ENCODE measurements at regions not wholly inside any gene's neighbourhood (a gene's known extent, or its start where the extent isn't known, plus 50 kb on each side); places are given as distances from the start of the nearest gene placed in this dataset.
A peak's percentile ranks its signal among the peaks of the same experiment; 100 is the strongest.

DNA sequence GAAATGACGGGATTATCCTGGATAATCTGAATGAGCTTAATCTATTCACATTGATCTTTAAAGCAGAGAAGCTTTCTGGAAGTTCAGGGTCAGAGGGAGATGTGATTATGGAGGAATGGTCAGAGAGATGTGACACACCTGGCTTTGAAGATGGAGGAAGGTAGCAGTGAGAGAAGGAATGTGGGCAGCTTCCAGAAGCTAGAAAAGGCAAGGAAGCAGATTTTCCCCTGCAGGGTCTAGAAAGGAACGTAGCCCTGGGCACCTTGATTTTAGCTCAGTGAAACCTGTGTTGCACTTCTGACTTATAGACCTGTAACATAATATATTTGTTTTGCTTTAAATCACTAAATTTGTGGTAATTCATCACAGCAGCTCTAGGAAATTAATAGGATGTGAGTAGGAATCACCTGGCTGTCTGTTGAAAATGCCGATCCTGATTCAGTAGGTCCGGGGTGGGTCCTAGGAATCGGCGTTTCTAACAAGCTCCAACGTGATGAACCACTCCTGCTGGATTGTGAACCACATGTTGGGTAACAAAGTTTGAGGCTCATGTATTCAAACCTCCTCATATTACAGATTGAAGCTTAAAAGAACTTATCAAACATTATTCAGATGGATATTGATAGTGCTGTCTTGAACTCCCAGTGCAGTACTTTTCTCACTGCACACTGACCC is 157.0 kb downstream of the GJA1 start:
- no peak overlapping the region for H3K4me2 ChIP-seq
- POLR2A ChIA-PET, result no interaction called here
- H3K4me3 ChIP-seq, result no peak overlapping the region
- H3K4me1 ChIP-seq, result peaks cover 11% of the 10 kb centered on the region; the same call in 2 of the 3 replicates
- CTCF ChIA-PET, result no interaction called here
- DNase-seq (ENCODE audit: low read depth in 1 of 2, low spot score in 1 of 2) (no peak), FAIRE-seq (no peak), ATAC-seq (no peak)
- H3K27ac ChIP-seq, result no peak overlapping the region
- TF ChIP-seq HDAC2 (IDR thresholded peaks at IDR 0.05) (no peak), HOXB5 (CRISPR knock-in tag; IDR thresholded peaks at IDR 0.05) (no peak), RNF2 (IDR thresholded peaks at IDR 0.05; ENCODE audit: borderline replicate concordance, low read depth) (no peak), CEBPB (IDR thresholded peaks at IDR 0.05) (no peak), SREBF2 (IDR thresholded peaks at IDR 0.05) (no peak), KDM5A (IDR thresholded peaks at IDR 0.05) (no peak), RAD21 (conservative IDR thresholded peaks at IDR 0.05 in 1 of 2, IDR thresholded peaks at IDR 0.05 in 1 of 2) (no peak), MAZ (IDR thresholded peaks at IDR 0.05; ENCODE audit: borderline replicate concordance, low read depth, low read length) (no peak)
- TF ChIP-seq, protein P1, sequence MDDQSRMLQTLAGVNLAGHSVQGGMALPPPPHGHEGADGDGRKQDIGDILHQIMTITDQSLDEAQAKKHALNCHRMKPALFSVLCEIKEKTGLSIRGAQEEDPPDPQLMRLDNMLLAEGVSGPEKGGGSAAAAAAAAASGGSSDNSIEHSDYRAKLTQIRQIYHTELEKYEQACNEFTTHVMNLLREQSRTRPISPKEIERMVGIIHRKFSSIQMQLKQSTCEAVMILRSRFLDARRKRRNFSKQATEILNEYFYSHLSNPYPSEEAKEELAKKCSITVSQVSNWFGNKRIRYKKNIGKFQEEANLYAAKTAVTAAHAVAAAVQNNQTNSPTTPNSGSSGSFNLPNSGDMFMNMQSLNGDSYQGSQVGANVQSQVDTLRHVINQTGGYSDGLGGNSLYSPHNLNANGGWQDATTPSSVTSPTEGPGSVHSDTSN (IDR thresholded peaks at IDR 0.05), result no peak
- no peaks in the 10 kb centered on the region for H3K9me3 ChIP-seq
- 88% methylated on average over 7 of the region's 7 CpGs for WGBS (ENCODE audit: missing lambda C conversion rate)

DNA sequence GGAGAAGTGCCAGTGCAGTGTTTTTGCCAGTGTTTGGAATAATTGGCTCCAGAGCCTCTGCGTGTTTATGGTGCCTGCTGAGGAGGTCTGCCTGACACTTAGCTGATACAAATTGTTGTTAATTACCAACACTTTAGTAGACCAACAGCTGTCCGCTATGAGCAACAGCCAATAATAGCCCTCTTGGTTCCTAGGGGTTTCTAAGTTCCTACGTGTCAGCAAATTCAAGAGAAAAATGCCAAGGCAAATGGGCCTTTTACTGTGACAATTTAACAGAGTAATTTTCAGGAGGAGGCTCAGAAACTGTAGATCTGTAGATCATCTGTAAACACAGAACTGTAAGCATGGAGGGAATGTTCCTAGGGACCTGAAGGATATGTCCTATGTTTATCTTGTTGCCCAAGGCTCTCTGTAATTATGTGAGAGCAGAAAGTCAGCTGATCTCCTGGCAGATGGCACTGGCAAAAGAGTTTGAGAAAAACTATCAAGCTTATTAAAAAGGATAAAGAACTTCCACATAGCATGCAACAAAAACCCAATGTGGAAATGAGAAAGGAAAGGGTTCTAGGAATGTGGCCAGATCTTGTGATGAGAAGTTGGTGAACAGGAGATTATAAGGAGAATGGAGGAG is 157.7 kb downstream of the GJA1 start:
- CTCF ChIA-PET, result no interaction called here

GRCh38 chr6:121594053-121594452 is 158.6 kb downstream of the GJA1 start:
- FAIRE-seq, result no peak
- H3K4me3 ChIP-seq, result no peak overlapping the region
- peaks cover 11% of the 10 kb centered on the region; the same call in 2 of the 3 replicates for H3K4me1 ChIP-seq
- ChIA-PET CTCF (no interaction called here), POLR2A (no interaction called here)
- no peak for ATAC-seq
- H3K27ac ChIP-seq, result no peak overlapping the region
- no peak overlapping the region for H3K4me2 ChIP-seq
- WGBS (ENCODE audit: missing lambda C conversion rate), result 80% methylated on average over 3 of the region's 3 CpGs
- no peak for DNase-seq (ENCODE audit: low read depth in 1 of 2, low spot score in 1 of 2)
- TF ChIP-seq CEBPB (IDR thresholded peaks at IDR 0.05), result peak; percentile 51 to 77; a peak in 3 of 4 replicates
- TF ChIP-seq TFCP2L1 (CRISPR knock-in tag; IDR thresholded peaks at IDR 0.05), result no peak
- no peaks in the 10 kb centered on the region for H3K9me3 ChIP-seq

More for the DNA sequence above, 157.7 kb downstream of the GJA1 start:
- FAIRE-seq (no peak), ATAC-seq (no peak), DNase-seq (ENCODE audit: low read depth in 1 of 2, low spot score in 1 of 2) (no peak)
- Histone ChIP-seq H3K9me3 (no peaks in the 10 kb centered on the region), H3K27ac (no peak overlapping the region), H3K4me3 (no peak overlapping the region), H3K4me2 (no peak overlapping the region), H3K4me1 (peaks cover 11% of the 10 kb centered on the region; the same call in 2 of the 3 replicates)
- POLR2A ChIA-PET, result no interaction called here
- TF ChIP-seq MAFK (IDR thresholded peaks at IDR 0.05; ENCODE audit: partially characterized antibody) (peak; percentile 44), BCL3 (IDR thresholded peaks at IDR 0.05) (no peak)
- 83% methylated on average over 3 of the region's 3 CpGs for WGBS (ENCODE audit: missing lambda C conversion rate)

GRCh38 chr6:121595646-121596045 is 160.2 kb downstream of the GJA1 start:
- POLR2A ChIA-PET, result no interaction called here
- no peak overlapping the region for H3K27ac ChIP-seq

More at GRCh38 chr6:121595646-121596045, 160.2 kb downstream of the GJA1 start:
- DNase-seq (ENCODE audit: low read depth in 1 of 2, low spot score in 1 of 2) (no peak), ATAC-seq (no peak), FAIRE-seq (no peak)
- TF ChIP-seq FOXS1 (CRISPR knock-in tag; IDR thresholded peaks at IDR 0.05) (no peak), JUNB (IDR thresholded peaks at IDR 0.05) (no peak), CBX2 (IDR thresholded peaks at IDR 0.05; ENCODE audit: borderline replicate concordance, low read depth) (no peak), HOXB5 (CRISPR knock-in tag; IDR thresholded peaks at IDR 0.05) (no peak), ESRRA (IDR thresholded peaks at IDR 0.05; ENCODE audit: borderline replicate concordance, low read length) (no peak), SREBF2 (IDR thresholded peaks at IDR 0.05) (no peak), BCL3 (IDR thresholded peaks at IDR 0.05) (no peak), ZFP36 (IDR thresholded peaks at IDR 0.05; ENCODE audit: borderline replicate concordance, partially characterized antibody) (no peak), MAFK (IDR thresholded peaks at IDR 0.05; ENCODE audit: partially characterized antibody) (no peak), RFX5 (IDR thresholded peaks at IDR 0.05) (no peak)
- TF ChIP-seq, protein P1 (IDR thresholded peaks at IDR 0.05), result no peak
- TF ChIP-seq, protein P2, sequence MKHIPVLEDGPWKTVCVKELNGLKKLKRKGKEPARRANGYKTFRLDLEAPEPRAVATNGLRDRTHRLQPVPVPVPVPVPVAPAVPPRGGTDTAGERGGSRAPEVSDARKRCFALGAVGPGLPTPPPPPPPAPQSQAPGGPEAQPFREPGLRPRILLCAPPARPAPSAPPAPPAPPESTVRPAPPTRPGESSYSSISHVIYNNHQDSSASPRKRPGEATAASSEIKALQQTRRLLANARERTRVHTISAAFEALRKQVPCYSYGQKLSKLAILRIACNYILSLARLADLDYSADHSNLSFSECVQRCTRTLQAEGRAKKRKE (CRISPR knock-in tag; IDR thresholded peaks at IDR 0.05; ENCODE audit: low read depth), result no peak
- no peak overlapping the region for H3K4me3 ChIP-seq
- CTCF ChIA-PET, result no interaction called here
- WGBS (ENCODE audit: missing lambda C conversion rate), result 80% methylated on average over 1 of the region's 1 CpG
- peaks cover 5% of the 10 kb centered on the region; the same call in 2 of the 3 replicates for H3K4me1 ChIP-seq
- no peaks in the 10 kb centered on the region for H3K9me3 ChIP-seq
- no peak overlapping the region for H3K4me2 ChIP-seq

Data from A549 (cell line).